Posterior cingulate gyrus (tissue), 11 donors: ENCODE measurements at regions not wholly inside any gene's neighbourhood (a gene's known extent, or its start where the extent isn't known, plus 50 kb on each side); places are given as distances from the start of the nearest gene placed in this dataset.
A peak's percentile ranks its signal among the peaks of the same experiment; 100 is the strongest.
"Not testable (repeated sequence)": the region's sequence is repeated elsewhere in the genome, so short reads cannot be mapped to it uniquely, and the experiment has no call there.

Experiments used
- DNase-seq, 10 donors: peaks; one replicate each; pipeline versions ENCODE4 v3.0.0 to v3.0.0-alpha.2; 2020 to 2021; ENCODE audit warnings: mixed read lengths in 3 of 10
- intact Hi-C: fragments of 100-400 bp; cut with DNase I; formaldehyde crosslinking; loops from one replicate; pipeline ENCODE4 v1.15.1; 2023

DNA sequence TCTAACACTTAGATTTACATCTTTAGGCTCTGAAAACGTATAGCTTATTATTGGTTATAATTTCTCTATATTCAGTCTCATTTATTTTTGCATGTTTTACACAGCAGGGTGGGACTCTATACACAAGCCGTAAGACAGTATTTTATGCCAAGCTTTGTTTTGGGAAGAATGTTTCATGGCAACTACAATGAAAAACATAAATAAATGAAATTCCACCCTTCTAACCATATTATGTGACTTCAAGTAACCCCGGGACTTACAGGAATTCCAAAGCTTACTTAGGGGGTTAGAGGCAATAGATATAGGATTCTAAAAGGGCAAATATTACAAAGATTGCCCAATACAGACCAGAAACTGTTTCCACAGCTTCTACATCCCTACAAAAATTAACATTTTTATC is 370.9 kb downstream of the PRR32 start:
- DNase-seq: no peak
- intact Hi-C loops: no loop called here

DNA sequence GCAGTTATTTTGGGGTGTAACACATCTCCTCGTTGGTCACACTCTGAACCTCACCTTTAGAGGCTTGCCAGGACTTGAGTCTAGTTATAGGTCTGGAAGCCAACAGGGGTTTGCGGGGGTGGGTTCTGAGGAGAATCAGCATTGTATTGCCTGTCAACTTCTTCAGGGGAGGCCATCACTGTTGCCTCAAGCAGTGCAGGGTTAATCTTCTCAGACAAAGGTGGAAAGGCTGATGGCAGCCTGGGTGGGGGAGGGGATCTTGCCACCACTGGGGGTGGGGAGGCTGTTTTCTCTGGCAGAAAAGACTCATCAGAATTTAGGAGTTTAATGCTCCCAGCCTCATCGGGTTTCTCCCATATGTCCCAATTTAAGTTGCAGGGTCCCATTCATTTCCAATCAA is 387.8 kb downstream of the PRR32 start:
- intact Hi-C loops: no loop called here
- DNase-seq: no peak

DNA sequence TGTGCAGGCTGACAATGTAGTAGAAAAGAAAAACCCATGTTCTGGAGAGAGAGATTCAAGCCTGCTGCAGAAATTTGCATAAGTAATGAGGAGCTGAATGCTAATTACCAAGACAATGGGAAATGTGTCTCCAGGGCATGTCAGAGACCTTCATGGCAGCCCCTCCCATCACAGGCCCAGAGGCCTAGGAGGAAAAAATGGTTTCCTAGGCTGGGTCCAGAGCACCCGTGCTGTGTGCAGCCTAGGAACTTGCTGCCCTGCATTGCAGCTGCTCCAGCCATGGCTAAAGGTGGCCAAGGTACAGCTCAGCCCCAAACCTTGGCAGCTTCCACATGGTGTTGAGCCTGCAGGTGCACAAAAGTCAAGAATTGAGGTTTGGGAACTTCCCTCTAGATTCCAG is 402.3 kb downstream of the PRR32 start:
- DNase-seq, intact Hi-C loops: not testable (repeated sequence)

DNA sequence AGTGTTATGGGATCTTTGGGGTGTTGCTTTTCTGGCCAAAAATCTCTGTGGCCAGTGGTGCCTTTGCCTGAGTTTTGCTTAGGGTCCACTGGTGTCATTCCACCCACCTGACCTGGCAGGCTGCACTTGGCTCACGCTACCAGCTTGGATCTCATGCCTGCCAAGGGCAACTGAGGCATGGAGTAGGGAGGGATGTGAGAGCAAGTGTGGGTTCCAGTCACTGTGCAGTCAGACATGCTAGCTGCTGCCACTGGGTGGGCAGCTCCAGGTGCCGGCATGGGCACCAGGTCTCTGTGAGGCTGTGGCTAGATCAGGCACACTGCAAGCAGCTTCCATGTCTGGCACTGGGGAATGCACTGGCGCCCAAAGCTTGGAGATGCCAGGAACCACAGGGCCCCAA is 424.1 kb downstream of the PRR32 start:
- no peak for DNase-seq
- intact Hi-C loops: no loop called here

DNA sequence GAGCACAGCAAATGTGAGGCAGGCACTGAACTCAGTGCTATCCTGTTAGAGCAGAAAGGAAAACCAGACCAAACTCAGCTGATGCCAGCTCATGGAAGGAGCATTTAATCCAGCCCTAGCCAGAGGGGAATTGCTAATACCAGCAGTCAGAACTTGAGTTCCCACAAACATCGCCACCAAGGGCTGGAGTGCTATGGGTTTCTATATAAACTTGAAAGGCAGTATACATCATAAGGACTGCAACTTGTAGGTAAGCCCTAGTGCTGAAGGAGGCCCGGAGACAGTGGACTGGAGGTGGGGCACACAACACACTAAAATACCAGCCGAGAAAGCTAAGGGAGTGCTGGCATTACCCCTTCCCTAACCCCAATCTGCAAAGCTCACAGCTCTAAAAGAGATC is 440.2 kb downstream of the PRR32 start:
- DNase-seq: peak in 1 of 10 donors; percentile 59
- intact Hi-C loops: no loop called here

DNA sequence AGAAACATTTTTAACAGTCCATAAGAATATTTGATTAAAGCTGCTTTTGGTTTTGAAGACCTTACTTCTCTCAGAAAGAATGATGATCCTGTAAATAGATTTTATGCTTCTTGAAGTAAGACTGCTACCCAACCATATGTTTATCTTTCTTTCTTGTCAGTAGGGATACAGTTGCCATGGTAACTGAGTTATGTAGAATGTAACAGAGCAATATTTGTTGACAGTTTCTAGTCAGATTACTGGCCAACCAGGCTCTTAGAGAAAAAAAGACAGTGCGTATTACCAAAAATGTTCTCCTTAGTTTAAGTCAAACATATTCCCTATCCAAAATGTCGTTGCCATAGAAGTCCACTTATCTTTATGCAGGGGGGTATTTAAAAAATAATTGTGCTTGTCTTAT is 456.8 kb downstream of the PRR32 start:
- intact Hi-C loops: no loop called here
- no peak for DNase-seq

DNA sequence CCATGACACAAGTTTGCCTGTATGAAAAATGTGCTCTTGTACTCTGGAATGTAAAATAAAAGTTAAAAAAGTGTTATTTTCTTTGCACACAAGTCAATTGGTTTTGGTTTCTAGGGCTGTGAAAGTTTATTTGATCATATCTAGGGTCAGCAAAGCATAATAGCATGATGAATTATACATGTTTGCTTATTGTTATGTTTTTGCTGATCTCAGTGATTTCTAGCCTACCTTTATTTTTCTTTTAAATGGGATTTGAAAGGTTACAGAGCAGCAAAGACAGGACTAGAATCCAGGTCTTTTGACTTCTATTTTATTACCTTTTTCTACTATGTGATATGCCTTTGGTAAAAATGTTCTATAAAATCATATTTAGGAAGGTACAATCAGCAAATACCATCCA is 481.0 kb downstream of the PRR32 start:
- DNase-seq: no peak
- intact Hi-C loops: no loop called here

DNA sequence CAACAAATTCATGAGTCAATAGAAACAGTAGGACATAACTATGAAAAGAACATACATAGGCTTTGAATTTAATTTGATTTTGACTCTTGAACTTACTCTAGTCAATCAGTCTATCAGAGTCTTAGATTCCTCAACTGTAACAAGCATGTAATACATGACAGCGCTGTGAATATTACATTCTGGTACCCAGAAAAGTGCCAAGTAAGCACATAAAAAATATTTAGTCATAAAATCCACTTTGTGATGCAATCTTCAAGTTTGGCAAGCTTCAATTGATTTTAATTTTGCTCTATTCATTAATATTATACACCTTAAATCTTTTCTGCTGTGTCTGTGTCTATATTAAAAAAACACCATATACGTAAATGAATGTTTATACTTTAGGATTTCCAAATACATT is 483.3 kb downstream of the PRR32 start:
- intact Hi-C loops: no loop called here
- no peak for DNase-seq

DNA sequence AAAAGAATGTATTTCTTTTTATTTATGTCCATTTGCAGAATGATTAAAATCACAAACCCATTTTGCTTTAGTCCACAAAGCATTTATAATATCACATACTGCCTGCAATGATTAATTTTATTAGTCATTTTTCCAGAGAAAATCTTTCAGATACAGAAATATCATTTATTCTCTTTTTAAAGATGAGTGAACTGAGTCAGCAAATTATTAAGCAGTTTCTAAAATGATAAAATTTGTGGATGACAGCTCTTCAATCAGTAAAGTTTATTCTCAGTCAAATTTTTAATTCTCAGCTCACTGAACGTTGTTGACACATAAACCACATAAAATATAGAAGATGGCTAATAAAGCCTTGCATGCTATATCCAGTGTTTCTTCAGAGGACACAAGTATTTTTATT is 485.5 kb downstream of the PRR32 start:
- intact Hi-C loops: no loop called here
- DNase-seq: no peak

DNA sequence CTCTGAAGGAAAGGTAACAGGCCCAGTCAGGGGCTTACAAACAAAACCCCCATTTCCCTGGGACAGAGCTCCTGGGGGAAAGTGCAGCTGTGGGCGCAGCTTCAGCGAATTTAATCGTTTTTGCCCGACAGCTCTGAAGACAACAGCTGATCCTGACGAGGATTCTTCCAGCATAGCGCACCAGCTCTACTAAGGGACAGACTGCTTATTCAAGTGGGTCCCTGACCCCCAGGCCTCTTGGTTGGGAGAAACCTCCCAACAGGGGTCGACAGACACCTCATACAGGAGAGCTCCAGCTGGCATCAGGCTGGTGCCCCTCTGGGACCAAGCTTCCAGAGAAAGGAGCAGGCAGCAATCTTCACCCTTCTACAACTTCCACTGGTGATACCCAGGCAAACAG is 486.7 kb downstream of the PRR32 start:
- DNase-seq: no peak
- intact Hi-C loops: no loop called here

DNA sequence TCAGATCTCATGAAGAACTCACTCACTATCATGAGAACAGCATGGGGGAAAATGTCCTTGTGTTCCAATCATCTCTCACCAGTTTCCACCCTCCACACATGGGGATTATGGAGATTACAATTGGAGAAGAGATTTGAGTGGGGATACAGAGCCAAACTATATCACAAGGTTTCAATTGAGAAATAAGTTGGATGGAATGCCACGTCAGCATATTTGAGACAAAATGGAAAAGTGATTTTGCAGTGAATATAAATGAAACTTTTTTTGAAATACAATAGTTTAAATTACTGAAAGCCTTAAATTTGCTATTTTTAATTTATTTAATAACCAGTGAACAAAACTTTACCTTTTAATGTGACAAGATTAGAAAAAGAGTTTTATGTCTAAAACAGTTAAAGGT is 494.1 kb downstream of the PRR32 start:
- DNase-seq: no peak
- intact Hi-C loops: no loop called here

DNA sequence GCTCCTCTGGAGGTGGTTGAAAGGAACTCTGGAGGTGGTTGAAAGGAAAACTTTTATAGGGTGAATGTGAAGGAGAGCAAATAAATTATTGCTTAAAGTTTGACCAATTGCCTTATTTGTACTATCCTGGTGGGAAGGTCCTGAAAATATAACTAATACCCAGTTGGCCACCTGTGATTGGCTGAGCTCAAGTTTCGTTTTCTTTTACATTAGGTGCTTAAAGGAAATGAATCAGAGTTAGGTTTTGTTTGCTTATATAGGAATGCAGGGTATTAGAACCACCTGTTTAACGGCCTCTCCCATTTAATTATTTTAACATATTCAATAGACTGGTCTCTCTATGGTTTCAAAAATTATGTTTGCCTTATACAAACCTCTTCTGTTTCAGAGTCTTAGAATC is 497.6 kb downstream of the PRR32 start:
- intact Hi-C loops: no loop called here
- DNase-seq: no peak

DNA sequence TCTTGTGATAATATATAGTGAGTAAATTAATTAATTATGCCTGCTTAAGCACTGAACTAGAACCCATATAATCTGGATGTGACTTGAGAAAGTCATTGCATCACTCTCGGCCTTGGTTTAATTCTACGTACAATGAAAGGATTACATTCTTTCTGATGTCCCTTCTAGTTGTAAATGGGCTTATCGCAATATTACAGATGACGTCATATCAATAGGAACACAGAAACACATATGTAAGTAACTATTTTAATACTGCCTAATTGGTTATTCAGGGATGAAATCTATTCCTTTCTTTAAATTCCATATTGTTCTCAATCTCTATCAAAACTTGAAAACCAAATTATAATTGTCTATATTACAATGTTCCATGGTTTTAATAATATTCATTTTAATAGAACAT is 504.6 kb downstream of the PRR32 start:
- no peak for DNase-seq
- intact Hi-C loops: no loop called here
